ENCODE measurements at regions not wholly inside any gene's neighbourhood (a gene's known extent, or its start where the extent isn't known, plus 50 kb on each side); places are given as distances from the start of the nearest gene placed in this dataset.

GRCh38 chr11:23680488-23681230 is 816.2 kb upstream of the LUZP2 start:
- H3K4me3 ChIP-seq (ENCODE audit: low read length), result no peak overlapping the region
- H3K27me3 ChIP-seq (ENCODE audit: control insufficient read depth, insufficient read depth, low read length), result no peaks in the 10 kb centered on the region

DNA sequence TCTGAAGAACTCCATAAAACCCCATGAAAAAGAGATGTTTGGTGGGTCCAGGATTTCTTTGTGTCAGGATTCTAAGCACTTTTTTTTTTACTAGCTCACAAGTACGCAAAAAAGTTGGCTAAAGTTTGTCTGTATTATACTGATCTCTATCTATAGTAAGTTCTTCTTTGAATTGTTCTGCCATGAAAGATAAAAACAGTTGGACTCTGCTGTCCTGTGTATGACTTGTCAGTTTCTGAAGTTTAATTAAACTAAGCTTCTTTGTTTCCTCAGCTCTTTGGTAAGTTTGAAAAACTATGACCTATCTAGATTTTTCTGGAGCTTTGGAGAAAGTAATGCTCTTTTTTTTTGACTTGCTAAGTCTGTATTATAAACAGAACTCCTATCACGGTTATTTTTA is 812.2 kb upstream of the LUZP2 start:
- H3K9me3 ChIP-seq (ENCODE audit: control insufficient read depth, low read length), result no peaks in the 10 kb centered on the region
- H3K4me3 ChIP-seq (ENCODE audit: low read length), result no peak overlapping the region
- no peaks in the 10 kb centered on the region for H3K27me3 ChIP-seq (ENCODE audit: control insufficient read depth, insufficient read depth, low read length)
- H3K9ac ChIP-seq (ENCODE audit: low read length), result no peak overlapping the region
- no peaks in the 10 kb centered on the region for H3K4me1 ChIP-seq (ENCODE audit: control insufficient read depth, insufficient read depth, low read length)
- no peaks in the 10 kb centered on the region for H3K36me3 ChIP-seq (ENCODE audit: control insufficient read depth, insufficient read depth, low read length)

More at GRCh38 chr11:23680488-23681230, 816.2 kb upstream of the LUZP2 start:
- no peaks in the 10 kb centered on the region for H3K4me1 ChIP-seq (ENCODE audit: control insufficient read depth, insufficient read depth, low read length)
- H3K9ac ChIP-seq (ENCODE audit: low read length), result no peak overlapping the region
- no peaks in the 10 kb centered on the region for H3K36me3 ChIP-seq (ENCODE audit: control insufficient read depth, insufficient read depth, low read length)
- H3K9me3 ChIP-seq (ENCODE audit: control insufficient read depth, low read length), result no peaks in the 10 kb centered on the region

GRCh38 chr11:23687991-23688390 is 808.9 kb upstream of the LUZP2 start:
- no peak overlapping the region for H3K4me3 ChIP-seq (ENCODE audit: low read length)
- H3K9ac ChIP-seq (ENCODE audit: low read length), result no peak overlapping the region
- H3K27me3 ChIP-seq (ENCODE audit: control insufficient read depth, insufficient read depth, low read length), result no peaks in the 10 kb centered on the region
- H3K9me3 ChIP-seq (ENCODE audit: control insufficient read depth, low read length), result no peaks in the 10 kb centered on the region
- no peaks in the 10 kb centered on the region for H3K4me1 ChIP-seq (ENCODE audit: control insufficient read depth, insufficient read depth, low read length)
- no peaks in the 10 kb centered on the region for H3K36me3 ChIP-seq (ENCODE audit: control insufficient read depth, insufficient read depth, low read length)

DNA sequence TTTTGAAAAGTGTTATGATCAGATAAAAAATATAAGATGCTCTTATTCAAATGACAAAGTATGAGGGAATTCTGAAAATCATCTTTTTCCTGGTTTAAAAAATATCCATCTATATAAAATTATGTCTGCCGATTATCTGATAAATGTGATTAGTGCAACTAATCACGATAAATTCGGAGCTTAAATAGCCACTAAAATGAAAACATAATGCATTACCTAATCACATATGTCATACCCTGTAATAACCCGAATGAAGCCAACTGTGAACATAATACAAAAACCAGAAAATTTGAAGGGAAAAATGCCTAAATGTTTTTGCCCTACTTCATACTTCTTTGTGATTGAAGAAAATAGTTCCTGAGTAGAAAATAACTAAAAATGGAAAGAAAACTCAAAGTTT is 808.4 kb upstream of the LUZP2 start:
- H3K36me3 ChIP-seq (ENCODE audit: control insufficient read depth, insufficient read depth, low read length), result no peaks in the 10 kb centered on the region
- H3K4me3 ChIP-seq (ENCODE audit: low read length), result no peak overlapping the region
- no peaks in the 10 kb centered on the region for H3K4me1 ChIP-seq (ENCODE audit: control insufficient read depth, insufficient read depth, low read length)
- H3K9me3 ChIP-seq (ENCODE audit: control insufficient read depth, low read length), result no peaks in the 10 kb centered on the region
- H3K9ac ChIP-seq (ENCODE audit: low read length), result no peak overlapping the region
- H3K27me3 ChIP-seq (ENCODE audit: control insufficient read depth, insufficient read depth, low read length), result no peaks in the 10 kb centered on the region

GRCh38 chr11:23688835-23689234 is 808.0 kb upstream of the LUZP2 start:
- H3K4me1 ChIP-seq (ENCODE audit: control insufficient read depth, insufficient read depth, low read length), result no peaks in the 10 kb centered on the region
- H3K27me3 ChIP-seq (ENCODE audit: control insufficient read depth, insufficient read depth, low read length), result no peaks in the 10 kb centered on the region
- no peaks in the 10 kb centered on the region for H3K36me3 ChIP-seq (ENCODE audit: control insufficient read depth, insufficient read depth, low read length)
- H3K4me3 ChIP-seq (ENCODE audit: low read length), result no peak overlapping the region
- no peaks in the 10 kb centered on the region for H3K9me3 ChIP-seq (ENCODE audit: control insufficient read depth, low read length)
- H3K9ac ChIP-seq (ENCODE audit: low read length), result no peak overlapping the region

- no peak overlapping the region for H3K9ac ChIP-seq (ENCODE audit: low read length)
- H3K9me3 ChIP-seq (ENCODE audit: control insufficient read depth, low read length), result no peaks in the 10 kb centered on the region
- no peaks in the 10 kb centered on the region for H3K4me1 ChIP-seq (ENCODE audit: control insufficient read depth, insufficient read depth, low read length)
- no peaks in the 10 kb centered on the region for H3K36me3 ChIP-seq (ENCODE audit: control insufficient read depth, insufficient read depth, low read length)
- no peaks in the 10 kb centered on the region for H3K27me3 ChIP-seq (ENCODE audit: control insufficient read depth, insufficient read depth, low read length)
- H3K4me3 ChIP-seq (ENCODE audit: low read length), result no peak overlapping the region
Measured at GRCh38 chr11:23696688-23697415, 800.0 kb upstream of the LUZP2 start.

- Histone ChIP-seq H3K9ac (ENCODE audit: low read length) (no peak overlapping the region), H3K4me3 (ENCODE audit: low read length) (no peak overlapping the region), H3K27me3 (ENCODE audit: control insufficient read depth, insufficient read depth, low read length) (no peaks in the 10 kb centered on the region), H3K36me3 (ENCODE audit: control insufficient read depth, insufficient read depth, low read length) (no peaks in the 10 kb centered on the region), H3K9me3 (ENCODE audit: control insufficient read depth, low read length) (no peaks in the 10 kb centered on the region), H3K4me1 (ENCODE audit: control insufficient read depth, insufficient read depth, low read length) (no peaks in the 10 kb centered on the region)
Measured at GRCh38 chr11:23704183-23704582, 792.7 kb upstream of the LUZP2 start.

- no peaks in the 10 kb centered on the region for H3K36me3 ChIP-seq (ENCODE audit: control insufficient read depth, insufficient read depth, low read length)
- no peak overlapping the region for H3K4me3 ChIP-seq (ENCODE audit: low read length)
Measured at GRCh38 chr11:23711981-23712380, 784.9 kb upstream of the LUZP2 start.

DNA sequence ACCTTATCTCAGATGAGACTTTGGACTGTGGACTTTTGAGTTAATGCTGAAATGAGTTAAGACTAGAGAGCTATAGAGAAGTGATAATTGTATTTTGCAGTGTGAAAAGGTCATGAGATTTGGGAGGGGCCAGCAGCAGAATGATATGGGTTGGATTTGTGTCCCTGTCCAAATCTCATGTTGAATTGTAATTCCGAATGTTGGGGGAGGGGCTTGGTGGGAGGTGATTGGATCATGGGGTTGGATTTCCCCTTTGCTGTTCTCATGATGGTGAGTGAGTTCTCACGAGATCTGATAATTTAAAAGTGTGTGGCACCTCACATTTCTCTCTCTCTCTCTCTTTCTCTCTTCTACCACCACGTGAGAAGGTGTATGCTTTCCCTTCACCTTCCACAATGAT is 777.8 kb upstream of the LUZP2 start:
- Histone ChIP-seq H3K9me3 (ENCODE audit: control insufficient read depth, low read length) (no peaks in the 10 kb centered on the region), H3K36me3 (ENCODE audit: control insufficient read depth, insufficient read depth, low read length) (no peaks in the 10 kb centered on the region), H3K9ac (ENCODE audit: low read length) (no peak overlapping the region), H3K4me3 (ENCODE audit: low read length) (no peak overlapping the region), H3K4me1 (ENCODE audit: control insufficient read depth, insufficient read depth, low read length) (no peaks in the 10 kb centered on the region), H3K27me3 (ENCODE audit: control insufficient read depth, insufficient read depth, low read length) (no peaks in the 10 kb centered on the region)

More at GRCh38 chr11:23711981-23712380, 784.9 kb upstream of the LUZP2 start:
- Histone ChIP-seq H3K9ac (ENCODE audit: low read length) (no peak overlapping the region), H3K27me3 (ENCODE audit: control insufficient read depth, insufficient read depth, low read length) (no peaks in the 10 kb centered on the region), H3K9me3 (ENCODE audit: control insufficient read depth, low read length) (no peaks in the 10 kb centered on the region), H3K4me1 (ENCODE audit: control insufficient read depth, insufficient read depth, low read length) (no peaks in the 10 kb centered on the region)

DNA sequence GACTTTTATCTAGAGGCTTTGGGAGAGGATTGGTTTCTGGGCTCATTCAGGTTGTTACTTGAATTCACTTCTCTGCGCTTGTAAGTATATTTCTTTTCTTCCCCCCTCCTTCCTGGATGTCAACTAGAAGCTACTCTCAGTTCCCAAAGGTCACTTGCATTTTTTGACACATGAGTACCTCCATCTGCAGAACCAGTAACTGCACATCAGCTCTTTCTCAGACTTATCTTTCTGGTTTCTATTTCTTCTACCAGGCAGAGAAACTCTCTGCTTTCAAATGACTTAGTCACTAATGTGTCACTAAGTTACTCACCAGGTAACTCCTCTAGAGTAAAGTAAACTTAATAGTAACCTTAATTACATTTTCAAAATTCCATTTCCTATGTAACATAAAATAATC is 773.0 kb upstream of the LUZP2 start:
- Histone ChIP-seq H3K27me3 (ENCODE audit: control insufficient read depth, insufficient read depth, low read length) (no peaks in the 10 kb centered on the region), H3K36me3 (ENCODE audit: control insufficient read depth, insufficient read depth, low read length) (no peaks in the 10 kb centered on the region), H3K4me1 (ENCODE audit: control insufficient read depth, insufficient read depth, low read length) (no peaks in the 10 kb centered on the region), H3K9me3 (ENCODE audit: control insufficient read depth, low read length) (no peaks in the 10 kb centered on the region), H3K4me3 (ENCODE audit: low read length) (no peak overlapping the region), H3K9ac (ENCODE audit: low read length) (no peak overlapping the region)

DNA sequence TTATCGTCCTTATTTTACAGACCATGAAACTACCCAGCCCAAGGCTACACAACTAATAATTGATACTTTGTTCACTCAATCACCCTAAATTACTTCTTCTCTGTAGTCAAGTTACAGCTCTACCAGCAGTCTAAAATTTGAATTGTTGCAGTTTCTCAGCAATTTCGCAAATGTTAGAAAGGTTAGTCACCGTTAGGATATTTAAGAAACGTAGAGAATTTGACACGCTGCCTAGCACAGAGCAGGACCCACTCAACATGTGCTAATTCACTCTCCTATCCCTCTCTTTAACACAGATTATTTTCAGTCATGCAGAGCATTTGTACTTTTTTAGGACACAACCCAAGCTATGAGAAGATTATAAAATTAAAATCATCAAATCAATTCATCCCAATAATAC is 771.1 kb upstream of the LUZP2 start:
- H3K4me1 ChIP-seq (ENCODE audit: control insufficient read depth, insufficient read depth, low read length), result no peaks in the 10 kb centered on the region
- no peak overlapping the region for H3K4me3 ChIP-seq (ENCODE audit: low read length)
- no peaks in the 10 kb centered on the region for H3K27me3 ChIP-seq (ENCODE audit: control insufficient read depth, insufficient read depth, low read length)
- H3K36me3 ChIP-seq (ENCODE audit: control insufficient read depth, insufficient read depth, low read length), result no peaks in the 10 kb centered on the region
- H3K9me3 ChIP-seq (ENCODE audit: control insufficient read depth, low read length), result no peaks in the 10 kb centered on the region
- no peak overlapping the region for H3K9ac ChIP-seq (ENCODE audit: low read length)

GRCh38 chr11:23727387-23727786 is 769.5 kb upstream of the LUZP2 start:
- no peaks in the 10 kb centered on the region for H3K27me3 ChIP-seq (ENCODE audit: control insufficient read depth, insufficient read depth, low read length)
- H3K9ac ChIP-seq (ENCODE audit: low read length), result no peak overlapping the region
- H3K36me3 ChIP-seq (ENCODE audit: control insufficient read depth, insufficient read depth, low read length), result no peaks in the 10 kb centered on the region

More at GRCh38 chr11:23727387-23727786, 769.5 kb upstream of the LUZP2 start:
- no peaks in the 10 kb centered on the region for H3K9me3 ChIP-seq (ENCODE audit: control insufficient read depth, low read length)
- H3K4me1 ChIP-seq (ENCODE audit: control insufficient read depth, insufficient read depth, low read length), result no peaks in the 10 kb centered on the region
- no peak overlapping the region for H3K4me3 ChIP-seq (ENCODE audit: low read length)

Measured in mucosa of stomach (tissue), 1 donor.